Keratinocyte (primary cell): ENCODE measurements at regions not wholly inside any gene's neighbourhood (a gene's known extent, or its start where the extent isn't known, plus 50 kb on each side); places are given as distances from the start of the nearest gene placed in this dataset.

Source experiments
- DNase-seq: peaks from one replicate; pipeline ENCODE4 v3.0.0-alpha.2; 2011; ENCODE audit warnings: low read depth, missing footprints, low spot score
- FAIRE-seq: peaks from 2 replicates; lab custom pipeline; 2011; peaks lifted over from hg19 to GRCh38; lab: Jason Lieb, UNC
- H2AFZ ChIP-seq: 2 replicates; pipeline ENCODE4 v1.6.0; 2012; ENCODE audit warnings: low read length, control low read depth, inconsistent platforms; ENCODE audit not compliant: control insufficient read depth
- H3K27ac ChIP-seq: 2 replicates; pipeline ENCODE4 v1.5.1; 2011; ENCODE audit warnings: low read length; ENCODE audit not compliant: control insufficient read depth, insufficient read depth
- H3K27me3 ChIP-seq: 3 replicates; pipeline ENCODE4 v1.6.0; 2011; ENCODE audit warnings: low read length; ENCODE audit not compliant: control insufficient read depth, insufficient read depth; ENCODE audit errors: extremely low read depth
- H3K36me3 ChIP-seq, 2 experiments: 2 replicates in 1 of 2; 3 replicates in 1 of 2; pipeline ENCODE4 v1.5.1; 2011; ENCODE audit warnings: low read length in 2 of 2, mild to moderate bottlenecking in 1 of 2; ENCODE audit not compliant: control insufficient read depth in 2 of 2, insufficient read depth in 2 of 2; ENCODE audit errors: extremely low read depth in 1 of 2
- H3K4me1 ChIP-seq: 3 replicates; pipeline ENCODE4 v1.5.1; 2011; ENCODE audit warnings: low read length; ENCODE audit not compliant: control insufficient read depth, insufficient read depth; ENCODE audit errors: extremely low read depth
- H3K4me2 ChIP-seq: 3 replicates; pipeline ENCODE4 v1.6.0; 2011; ENCODE audit warnings: low read depth, low read length; ENCODE audit not compliant: control insufficient read depth, insufficient read depth; ENCODE audit errors: extremely low read depth
- H3K4me3 ChIP-seq, 3 experiments: fragments of 200-600 bp in 1 of 3; sonication (generic) in 1 of 3; 2 replicates in 2 of 3; 3 replicates in 1 of 3; pipeline ENCODE4 v1.5.1; 2011 to 2016; ENCODE audit warnings: low read length in 3 of 3, mild to moderate bottlenecking in 3 of 3, control low read depth in 2 of 3, inconsistent platforms in 1 of 3, low read depth in 1 of 3, mixed read lengths in 1 of 3, mixed run types in 1 of 3, moderate library complexity in 1 of 3; ENCODE audit not compliant: control insufficient read depth in 2 of 3, insufficient read depth in 2 of 3; ENCODE audit errors: extremely low read depth in 1 of 3
- H3K79me2 ChIP-seq: 2 replicates; pipeline ENCODE4 v1.6.0; 2012; ENCODE audit warnings: low read length; ENCODE audit not compliant: control insufficient read depth, insufficient read depth
- H3K9ac ChIP-seq: 3 replicates; pipeline ENCODE4 v1.6.0; 2011; ENCODE audit warnings: low read length; ENCODE audit not compliant: control insufficient read depth, insufficient read depth; ENCODE audit errors: extremely low read depth
- H3K9me1 ChIP-seq: 3 replicates; pipeline ENCODE4 v1.6.0; 2011; ENCODE audit warnings: low read length; ENCODE audit not compliant: control insufficient read depth, insufficient read depth; ENCODE audit errors: extremely low read depth
- H3K9me3 ChIP-seq: 2 replicates; pipeline ENCODE4 v1.5.1; 2012; ENCODE audit warnings: low read depth, low read length; ENCODE audit not compliant: control insufficient read depth
- H4K20me1 ChIP-seq: 3 replicates; pipeline ENCODE4 v1.6.0; 2011; ENCODE audit warnings: low read length; ENCODE audit not compliant: control insufficient read depth, insufficient read depth; ENCODE audit errors: extremely low read depth
- EZH2 ChIP-seq: IDR thresholded peaks from one replicate; pipeline ENCODE4 v1.6.1; 2012; ENCODE audit warnings: inconsistent platforms, mild to moderate bottlenecking, low read length, moderate library complexity
- dilution Hi-C: fragments of 300-500 bp; cut with MboI; formaldehyde crosslinking; loops from one replicate; pipeline ENCODE4 v1.7.0; 2020; ENCODE audit warnings: low sequenced_read_pairs; ENCODE audit not compliant: extremely low pct_ligation_motif_present
- TF ChIP-seq, protein P1 (sequence below), 3 experiments: IDR thresholded peaks in 1 of 3; conservative IDR thresholded peaks in 1 of 3; optimal IDR thresholded peaks in 1 of 3; 2 replicates in 2 of 3; 3 replicates in 1 of 3; pipeline versions ENCODE3 to v1.5.1; 2011; ENCODE audit warnings: low read length in 3 of 3, mild to moderate bottlenecking in 3 of 3, moderate library complexity in 2 of 3, control low read depth in 1 of 3, inconsistent platforms in 1 of 3; ENCODE audit not compliant: insufficient read depth in 2 of 3; ENCODE audit errors: extremely low read depth in 1 of 3

DNA sequence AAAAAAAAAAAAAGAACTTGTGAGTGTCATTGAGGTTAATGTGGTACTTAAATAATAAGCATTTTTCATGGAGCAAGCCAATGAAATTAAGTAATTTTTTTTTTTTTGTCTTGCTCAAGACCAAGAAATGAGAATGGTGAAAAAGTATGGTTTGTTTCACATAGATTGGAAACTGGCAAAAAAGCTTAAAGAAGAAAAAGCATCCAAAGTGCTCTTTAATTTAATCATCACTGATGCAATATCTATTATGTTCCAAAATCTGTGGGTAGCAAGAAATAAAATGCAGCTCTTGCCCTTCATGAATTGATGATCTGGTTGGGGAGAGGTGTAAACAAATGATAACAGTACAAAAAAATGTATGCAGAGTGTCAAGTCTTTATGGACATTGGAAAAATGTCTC lies 980.6 kb downstream of the REEP3 start:
- Histone ChIP-seq H2AFZ (no peak overlapping the region), H3K27me3 (no peaks in the 10 kb centered on the region), H3K4me1 (no peaks in the 10 kb centered on the region), H3K9ac (no peak overlapping the region), H3K79me2 (no peaks in the 10 kb centered on the region), H4K20me1 (no peaks in the 10 kb centered on the region), H3K4me2 (no peak overlapping the region), H3K36me3 (no peaks in the 10 kb centered on the region), H3K9me1 (no peaks in the 10 kb centered on the region), H3K9me3 (no peaks in the 10 kb centered on the region), H3K27ac (no peak overlapping the region), H3K4me3 (no peak overlapping the region)
- FAIRE-seq: no peak
- TF ChIP-seq, protein P1, sequence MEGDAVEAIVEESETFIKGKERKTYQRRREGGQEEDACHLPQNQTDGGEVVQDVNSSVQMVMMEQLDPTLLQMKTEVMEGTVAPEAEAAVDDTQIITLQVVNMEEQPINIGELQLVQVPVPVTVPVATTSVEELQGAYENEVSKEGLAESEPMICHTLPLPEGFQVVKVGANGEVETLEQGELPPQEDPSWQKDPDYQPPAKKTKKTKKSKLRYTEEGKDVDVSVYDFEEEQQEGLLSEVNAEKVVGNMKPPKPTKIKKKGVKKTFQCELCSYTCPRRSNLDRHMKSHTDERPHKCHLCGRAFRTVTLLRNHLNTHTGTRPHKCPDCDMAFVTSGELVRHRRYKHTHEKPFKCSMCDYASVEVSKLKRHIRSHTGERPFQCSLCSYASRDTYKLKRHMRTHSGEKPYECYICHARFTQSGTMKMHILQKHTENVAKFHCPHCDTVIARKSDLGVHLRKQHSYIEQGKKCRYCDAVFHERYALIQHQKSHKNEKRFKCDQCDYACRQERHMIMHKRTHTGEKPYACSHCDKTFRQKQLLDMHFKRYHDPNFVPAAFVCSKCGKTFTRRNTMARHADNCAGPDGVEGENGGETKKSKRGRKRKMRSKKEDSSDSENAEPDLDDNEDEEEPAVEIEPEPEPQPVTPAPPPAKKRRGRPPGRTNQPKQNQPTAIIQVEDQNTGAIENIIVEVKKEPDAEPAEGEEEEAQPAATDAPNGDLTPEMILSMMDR (optimal IDR thresholded peaks at IDR 0.05 in 1 of 3, IDR thresholded peaks at IDR 0.05 in 1 of 3, conservative IDR thresholded peaks at IDR 0.05 in 1 of 3; ENCODE audit: extremely low read depth in 1 of 3, insufficient read depth in 2 of 3, low read length in 3 of 3): no peak
- no peak for TF ChIP-seq EZH2
- dilution Hi-C loops: no loop called here
- no peak for DNase-seq

DNA sequence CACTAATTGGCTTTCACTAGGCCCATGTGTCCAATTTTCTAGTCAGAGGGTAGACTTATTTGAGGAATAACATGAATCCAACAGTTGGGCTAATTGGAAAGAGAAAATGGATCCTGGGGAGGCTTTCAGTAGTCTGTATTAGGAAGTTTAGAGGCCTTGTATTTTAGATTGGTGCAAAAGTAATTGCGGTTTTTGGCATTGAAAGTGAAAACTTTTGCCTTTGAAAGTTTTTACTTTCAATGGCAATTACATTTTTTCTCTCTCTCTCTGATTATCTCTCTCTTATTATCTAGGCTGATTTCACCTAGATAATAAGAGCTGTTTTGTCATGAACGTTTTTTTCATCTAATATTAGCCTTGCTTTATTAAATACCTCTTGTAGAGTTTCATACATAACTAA lies 981.7 kb downstream of the REEP3 start:
- H4K20me1 ChIP-seq: no peaks in the 10 kb centered on the region
- no peak for DNase-seq
- H3K9ac ChIP-seq: no peak overlapping the region
- H3K9me3 ChIP-seq: no peaks in the 10 kb centered on the region
- no peak overlapping the region for H3K4me3 ChIP-seq
- H3K9me1 ChIP-seq: no peaks in the 10 kb centered on the region
- no peak overlapping the region for H2AFZ ChIP-seq
- dilution Hi-C loops: no loop called here
- no peaks in the 10 kb centered on the region for H3K27me3 ChIP-seq
- H3K36me3 ChIP-seq: no peaks in the 10 kb centered on the region
- no peaks in the 10 kb centered on the region for H3K79me2 ChIP-seq
- no peak for FAIRE-seq
- H3K4me1 ChIP-seq: no peaks in the 10 kb centered on the region
- no peak overlapping the region for H3K4me2 ChIP-seq
- no peak for TF ChIP-seq EZH2
- TF ChIP-seq, protein P1 (optimal IDR thresholded peaks at IDR 0.05 in 1 of 3, IDR thresholded peaks at IDR 0.05 in 1 of 3, conservative IDR thresholded peaks at IDR 0.05 in 1 of 3; ENCODE audit: extremely low read depth in 1 of 3, insufficient read depth in 2 of 3, low read length in 3 of 3): no peak
- H3K27ac ChIP-seq: no peak overlapping the region
